Liver (tissue), 8 donors: ENCODE measurements at regions not wholly inside any gene's neighbourhood (a gene's known extent, or its start where the extent isn't known, plus 50 kb on each side); places are given as distances from the start of the nearest gene placed in this dataset.

Source experiments
- DNase-seq: peaks from one replicate; pipeline ENCODE4 v3.0.0-alpha.2; 2017; ENCODE audit warnings: low spot score
- H3K27ac ChIP-seq, 2 donors: one replicate each; pipeline ENCODE4 v1.7.0; 2013; ENCODE audit warnings: inconsistent platforms in 2 of 2, low read length in 2 of 2, control low read depth in 1 of 2, low read depth in 1 of 2, mild to moderate bottlenecking in 1 of 2
- H3K27me3 ChIP-seq, 4 donors: one replicate each; pipeline versions ENCODE4 v1.6.1 to v1.7.0; 2013; ENCODE audit warnings: low read length in 3 of 4, inconsistent platforms in 1 of 4, mild to moderate bottlenecking in 1 of 4, moderate library complexity in 1 of 4; ENCODE audit not compliant: control insufficient read depth in 4 of 4, insufficient read depth in 4 of 4
- H3K36me3 ChIP-seq, 4 donors: one replicate each; pipeline versions ENCODE4 v1.6.1 to v1.7.0; 2013; ENCODE audit warnings: low read length in 3 of 4, mild to moderate bottlenecking in 3 of 4, low read depth in 1 of 4, moderate library complexity in 1 of 4; ENCODE audit not compliant: control insufficient read depth in 4 of 4, insufficient read depth in 3 of 4
- H3K4me1 ChIP-seq, 4 donors: one replicate each; pipeline versions ENCODE4 v1.6.1 to v1.7.0; 2013; ENCODE audit warnings: low read length in 3 of 4, mild to moderate bottlenecking in 3 of 4, moderate library complexity in 1 of 4; ENCODE audit not compliant: control insufficient read depth in 4 of 4, insufficient read depth in 4 of 4
- H3K4me3 ChIP-seq, 3 donors: one replicate each; pipeline versions ENCODE4 v1.6.1 to v1.7.0; 2013; ENCODE audit warnings: low read length in 3 of 3, control low read depth in 1 of 3, low read depth in 1 of 3, mild to moderate bottlenecking in 1 of 3
- H3K9ac ChIP-seq, 2 donors: one replicate each; pipeline ENCODE4 v1.7.0; 2013; ENCODE audit warnings: low read length in 2 of 2, mild to moderate bottlenecking in 2 of 2, moderate library complexity in 2 of 2, control low read depth in 1 of 2, low read depth in 1 of 2
- H3K9me3 ChIP-seq, 4 donors: one replicate each; pipeline versions ENCODE4 v1.6.1 to v1.7.0; 2013; ENCODE audit warnings: low read length in 3 of 4; ENCODE audit not compliant: control insufficient read depth in 4 of 4
- ATF3 ChIP-seq: IDR thresholded peaks from 2 replicates; pipeline ENCODE4 v1.6.1; 2016; ENCODE audit warnings: antibody characterized with exemption
- CTCF ChIP-seq: fragments of 150-350 bp; IDR thresholded peaks from 2 replicates; pipeline ENCODE4 v1.5.1; 2017; ENCODE audit warnings: improper control_type of control experiment, low read depth, low read length; ENCODE audit not compliant: missing input control
- EGR1 ChIP-seq, 2 donors: IDR thresholded peaks; 2 replicates each; pipeline ENCODE4 v1.6.1; 2016 to 2018; ENCODE audit warnings: antibody characterized with exemption in 2 of 2, low read depth in 2 of 2
- FOXA1 ChIP-seq: IDR thresholded peaks from 2 replicates; pipeline ENCODE4 v1.6.1; 2016; ENCODE audit warnings: antibody characterized with exemption
- GABPA ChIP-seq, 2 donors: IDR thresholded peaks in 1 of 2; conservative IDR thresholded peaks in 1 of 2; 2 replicates each; pipeline ENCODE4 v1.6.1; 2016; ENCODE audit warnings: antibody characterized with exemption in 2 of 2, mild to moderate bottlenecking in 1 of 2, moderate library complexity in 1 of 2
- HNF4A ChIP-seq, 2 donors: conservative IDR thresholded peaks; 2 replicates each; pipeline ENCODE4 v1.6.1; 2016; ENCODE audit warnings: antibody characterized with exemption in 2 of 2, mild to moderate bottlenecking in 2 of 2
- HNF4G ChIP-seq: IDR thresholded peaks from 2 replicates; pipeline ENCODE4 v1.6.1; 2016; ENCODE audit warnings: antibody characterized with exemption
- MAX ChIP-seq: IDR thresholded peaks from 2 replicates; pipeline ENCODE4 v1.6.1; 2016; ENCODE audit warnings: antibody characterized with exemption
- NR2F2 ChIP-seq: IDR thresholded peaks from 2 replicates; pipeline ENCODE4 v1.6.1; 2016; ENCODE audit warnings: antibody characterized with exemption
- RAD21 ChIP-seq, 2 donors: IDR thresholded peaks; 2 replicates each; pipeline ENCODE4 v1.6.1; 2016; ENCODE audit warnings: antibody characterized with exemption in 2 of 2, mild to moderate bottlenecking in 2 of 2
- RXRA ChIP-seq, 2 donors: IDR thresholded peaks; 2 replicates each; pipeline ENCODE4 v1.6.1; 2017 to 2018; ENCODE audit warnings: antibody characterized with exemption in 2 of 2, mild to moderate bottlenecking in 1 of 2
- SP1 ChIP-seq: IDR thresholded peaks from 2 replicates; pipeline ENCODE4 v1.6.1; 2018; ENCODE audit warnings: antibody characterized with exemption, mild to moderate bottlenecking
- TAF1 ChIP-seq: conservative IDR thresholded peaks from 2 replicates; pipeline ENCODE4 v1.6.1; 2016; ENCODE audit warnings: antibody characterized with exemption, mild to moderate bottlenecking
- YY1 ChIP-seq: IDR thresholded peaks from 2 replicates; pipeline ENCODE4 v1.6.1; 2016; ENCODE audit warnings: antibody characterized with exemption, mild to moderate bottlenecking
- WGBS: extraction: QIAGEN DNeasy Blood & Tissue Kit; methylation state at CpG from one replicate; pipeline ENCODE4 v1.1.7; 2013; 5-methylcytosine and 5-hydroxymethylcytosine counted together
- donor health status: healthy.
- donor health status: healthy.
- donor health status: healthy.
- donor health status: healthy.
- donor health status: healthy.

GRCh38 chr6:44053106-44053756 lies 74.0 kb downstream of the MRPL14 start (continued):
- TF ChIP-seq RXRA (IDR thresholded peaks at IDR 0.05), result no peak

GRCh38 chr6:44052419-44053023 lies 74.7 kb downstream of the MRPL14 start:
- Histone ChIP-seq H3K27ac (no peak overlapping the region), H3K4me3 (no peak overlapping the region), H3K9me3 (no peaks in the 10 kb centered on the region), H3K36me3 (no peaks in the 10 kb centered on the region), H3K4me1 (peaks cover 0 to 2% (median 0%) of the 10 kb centered on the region in 4 donors), H3K9ac (no peak overlapping the region), H3K27me3 (no peaks in the 10 kb centered on the region)
- 68% methylated on average over 4 of the region's 4 CpGs for WGBS
- no peak for DNase-seq
- TF ChIP-seq HNF4G (no peak), SP1 (peak; percentile 37), CTCF (peak; percentile 15)

- no peak overlapping the region for H3K9ac ChIP-seq
- H3K4me1 ChIP-seq, result peaks cover 0 to 2% (median 0%) of the 10 kb centered on the region in 4 donors
- no peaks in the 10 kb centered on the region for H3K36me3 ChIP-seq
- H3K27ac ChIP-seq, result no peak overlapping the region
- WGBS, result 95% methylated on average over 3 of the region's 3 CpGs
- no peaks in the 10 kb centered on the region for H3K27me3 ChIP-seq
- TF ChIP-seq NR2F2, result no peak
- TF ChIP-seq MAX, result no peak
- no peak for TF ChIP-seq HNF4A (conservative IDR thresholded peaks at IDR 0.05)
- no peak for TF ChIP-seq SP1
- TF ChIP-seq FOXA1, result no peak
- TF ChIP-seq YY1, result no peak
- TF ChIP-seq EGR1 (IDR thresholded peaks at IDR 0.05; ENCODE audit: low read depth in 2 of 2), result no peak
- no peak for TF ChIP-seq ATF3
- no peak for TF ChIP-seq TAF1
- no peak for TF ChIP-seq RAD21 (IDR thresholded peaks at IDR 0.05)
- TF ChIP-seq CTCF, result no peak
- no peak for TF ChIP-seq GABPA (IDR thresholded peaks at IDR 0.05 in 1 of 2, conservative IDR thresholded peaks at IDR 0.05 in 1 of 2)
- H3K9me3 ChIP-seq, result no peaks in the 10 kb centered on the region
- H3K4me3 ChIP-seq, result no peak overlapping the region
- DNase-seq, result no peak
Measured at GRCh38 chr6:44051515-44051914, 75.7 kb downstream of the MRPL14 start.
